CD14-positive monocyte (primary cell): ENCODE measurements at regions not wholly inside any gene's neighbourhood (a gene's known extent, or its start where the extent isn't known, plus 50 kb on each side); places are given as distances from the start of the nearest gene placed in this dataset.

ENCODE experiments used
- DNase-seq, 3 donors: peaks; one replicate each; pipeline ENCODE4 v3.0.0-alpha.2; 2011 to 2022
- H2AFZ ChIP-seq: 2 replicates; pipeline ENCODE4 v1.6.0; 2012; ENCODE audit warnings: mild to moderate bottlenecking, low read depth, low read length, inconsistent platforms; ENCODE audit not compliant: insufficient read depth, poor library complexity, severe bottlenecking
- H3K27ac ChIP-seq, 2 donors: 1 replicate in 1 of 2; 2 replicates in 1 of 2; pipeline ENCODE4 v1.5.1; 2012 to 2013; ENCODE audit warnings: low read length in 2 of 2, control low read depth in 1 of 2, inconsistent platforms in 1 of 2, low read depth in 1 of 2, mild to moderate bottlenecking in 1 of 2
- H3K27me3 ChIP-seq, 2 donors: one replicate each; pipeline versions ENCODE4 v1.6.0 to v1.6.1; 2011 to 2013; ENCODE audit warnings: low read length in 2 of 2; ENCODE audit not compliant: control insufficient read depth in 2 of 2, insufficient read depth in 2 of 2
- H3K36me3 ChIP-seq, 2 donors: replicated peaks in 1 of 2; 1 replicate in 1 of 2; 2 replicates in 1 of 2; pipeline versions ENCODE4 v1.5.1 to v1.6.1; 2012 to 2013; ENCODE audit warnings: low read length in 2 of 2, control low read depth in 1 of 2, inconsistent platforms in 1 of 2, mild to moderate bottlenecking in 1 of 2; ENCODE audit not compliant: insufficient read depth in 2 of 2, control insufficient read depth in 1 of 2
- H3K4me1 ChIP-seq, 2 donors: 1 replicate in 1 of 2; 2 replicates in 1 of 2; pipeline versions ENCODE4 v1.5.1 to v1.6.1; 2012 to 2013; ENCODE audit warnings: low read length in 2 of 2, control low read depth in 1 of 2, inconsistent platforms in 1 of 2, mild to moderate bottlenecking in 1 of 2, moderate library complexity in 1 of 2; ENCODE audit not compliant: insufficient read depth in 2 of 2, control insufficient read depth in 1 of 2
- H3K4me2 ChIP-seq: replicated peaks from 2 replicates; pipeline ENCODE3; 2012; ENCODE audit warnings: low read length, moderate library complexity, mild to moderate bottlenecking; ENCODE audit not compliant: poor library complexity, severe bottlenecking; ENCODE audit errors: extremely low read depth
- H3K4me3 ChIP-seq, 3 experiments: fragments of 200-600 bp in 1 of 3; sonication (generic) in 1 of 3; replicated peaks in 1 of 3; 1 replicate in 2 of 3; 2 replicates in 1 of 3; pipeline ENCODE4 v1.5.1; 2011 to 2013; ENCODE audit warnings: low read length in 3 of 3, mild to moderate bottlenecking in 3 of 3, control low read depth in 2 of 3, low read depth in 2 of 3, inconsistent platforms in 1 of 3, moderate library complexity in 1 of 3
- H3K79me2 ChIP-seq: 2 replicates; pipeline ENCODE4 v1.6.0; 2012; ENCODE audit warnings: mild to moderate bottlenecking, control low read depth, inconsistent platforms, low read length, moderate library complexity; ENCODE audit not compliant: insufficient read depth
- H3K9ac ChIP-seq: 2 replicates; pipeline ENCODE4 v1.6.0; 2017; ENCODE audit warnings: low read length, mild to moderate bottlenecking; ENCODE audit not compliant: insufficient read depth, poor library complexity, severe bottlenecking
- H3K9me3 ChIP-seq, 2 donors: replicated peaks in 1 of 2; 1 replicate in 1 of 2; 2 replicates in 1 of 2; pipeline versions ENCODE4 v1.5.1 to v1.6.1; 2012 to 2013; ENCODE audit warnings: low read length in 2 of 2, control low read depth in 1 of 2; ENCODE audit not compliant: control insufficient read depth in 1 of 2, insufficient read depth in 1 of 2
- H4K20me1 ChIP-seq: 2 replicates; pipeline ENCODE4 v1.6.0; 2012; ENCODE audit warnings: mild to moderate bottlenecking, low read length, control low read depth, moderate library complexity; ENCODE audit not compliant: insufficient read depth
- H3K27ac Mint-ChIP-seq, 7 donors: one replicate each; pipeline ENCODE4 v1.8.0; 2020; ENCODE audit warnings: mild to moderate bottlenecking in 7 of 7, mixed read lengths in 7 of 7, moderate library complexity in 6 of 7, inconsistent platforms in 2 of 7
- H3K27me3 Mint-ChIP-seq, 3 donors: one replicate each; pipeline ENCODE4 v1.8.0; 2021 to 2022; ENCODE audit warnings: low read depth in 3 of 3, mild to moderate bottlenecking in 3 of 3, mixed read lengths in 3 of 3, moderate library complexity in 3 of 3, inconsistent platforms in 1 of 3
- H3K36me3 Mint-ChIP-seq, 2 donors: one replicate each; pipeline ENCODE4 v1.8.0; 2020; ENCODE audit warnings: mixed read lengths in 2 of 2, inconsistent platforms in 1 of 2, mild to moderate bottlenecking in 1 of 2
- H3K4me1 Mint-ChIP-seq: one replicate; pipeline ENCODE4 v1.8.0; 2020; ENCODE audit warnings: mild to moderate bottlenecking, mixed read lengths
- H3K4me3 Mint-ChIP-seq, 2 donors: one replicate each; pipeline ENCODE4 v1.8.0; 2020; ENCODE audit warnings: mild to moderate bottlenecking in 2 of 2, mixed read lengths in 2 of 2, moderate library complexity in 1 of 2
- H3K9me3 Mint-ChIP-seq, 7 donors: one replicate each; pipeline ENCODE4 v1.8.0; 2020 to 2022; ENCODE audit warnings: mixed read lengths in 7 of 7, mild to moderate bottlenecking in 6 of 7, moderate library complexity in 6 of 7, inconsistent platforms in 2 of 7
- CTCF ChIP-seq: fragments of 200-600 bp; IDR thresholded peaks from one replicate; pipeline ENCODE4 v1.8.0; 2022; ENCODE audit warnings: antibody characterized with exemption, mild to moderate bottlenecking
- WGBS: methylation state at CpG from one replicate; pipeline ENCODE4 v1.1.5; 2013; ENCODE audit warnings: missing lambda C conversion rate; ENCODE audit not compliant: insufficient coverage; 5-methylcytosine and 5-hydroxymethylcytosine counted together
- intact Hi-C, 2 donors: fragments of 100-400 bp; cut with micrococcal nuclease; formaldehyde crosslinking; loops; one replicate each; pipeline versions ENCODE4 v1.15.0 to v1.15.1; 2023

GRCh38 chr1:29754573-29755375 lies 518.5 kb downstream of the PTPRU start:
- Histone ChIP-seq H3K9ac (no peak overlapping the region), H3K36me3 (no peaks in the 10 kb centered on the region), H3K4me3 (no peak overlapping the region), H3K79me2 (no peaks in the 10 kb centered on the region), H4K20me1 (no peaks in the 10 kb centered on the region), H3K9me3 (no peaks in the 10 kb centered on the region), H2AFZ (no peak overlapping the region), H3K4me2 (no peak overlapping the region), H3K27me3 (no peaks in the 10 kb centered on the region), H3K27ac (no peak overlapping the region), H3K4me1 (no peaks in the 10 kb centered on the region)
- TF ChIP-seq CTCF = no peak
- no peaks in the 10 kb centered on the region for H3K36me3 Mint-ChIP-seq
- H3K27me3 Mint-ChIP-seq = peaks cover 4 to 17% (median 4%) of the 10 kb centered on the region in 3 donors
- H3K9me3 Mint-ChIP-seq = no peaks in the 10 kb centered on the region
- H3K27ac Mint-ChIP-seq = peak overlapping the region in 1 of 7 donors; percentile 13
- 87% methylated on average over 8 of the region's 14 CpGs for WGBS
- DNase-seq = no peak
- no peak overlapping the region for H3K4me3 Mint-ChIP-seq
- intact Hi-C loops = no loop called here
- no peaks in the 10 kb centered on the region for H3K4me1 Mint-ChIP-seq

GRCh38 chr1:29753771-29754572 lies 517.6 kb downstream of the PTPRU start:
- DNase-seq = no peak
- Histone ChIP-seq H3K4me1 (no peaks in the 10 kb centered on the region), H3K9ac (no peak overlapping the region), H3K79me2 (no peaks in the 10 kb centered on the region), H3K4me3 (no peak overlapping the region), H3K27me3 (no peaks in the 10 kb centered on the region), H3K4me2 (no peak overlapping the region), H4K20me1 (no peaks in the 10 kb centered on the region), H3K36me3 (no peaks in the 10 kb centered on the region), H3K27ac (no peak overlapping the region), H2AFZ (no peak overlapping the region), H3K9me3 (no peaks in the 10 kb centered on the region)
- TF ChIP-seq CTCF = no peak
- WGBS = 83% methylated on average over 1 of the region's 3 CpGs
- Mint-ChIP-seq H3K27me3 (peaks cover 4 to 17% (median 4%) of the 10 kb centered on the region in 3 donors), H3K9me3 (no peaks in the 10 kb centered on the region), H3K4me3 (no peak overlapping the region), H3K27ac (no peak overlapping the region), H3K36me3 (no peaks in the 10 kb centered on the region), H3K4me1 (no peaks in the 10 kb centered on the region)
- intact Hi-C loops = no loop called here
